ENCODE measurements at regions not wholly inside any gene's neighbourhood (a gene's known extent, or its start where the extent isn't known, plus 50 kb on each side); places are given as distances from the start of the nearest gene placed in this dataset.
"Not testable (repeated sequence)": the region's sequence is repeated elsewhere in the genome, so short reads cannot be mapped to it uniquely, and the experiment has no call there.

- H3K9ac ChIP-seq (ENCODE audit: low read depth in 1 of 2, low read length in 2 of 2) = no peak overlapping the region
- H3K27ac ChIP-seq (ENCODE audit: low read depth, low read length) = no peak overlapping the region
- no peaks in the 10 kb centered on the region for H3K36me3 ChIP-seq (ENCODE audit: control insufficient read depth in 1 of 2, insufficient read depth in 2 of 2, low read length in 2 of 2)
- H3K9me3 ChIP-seq (ENCODE audit: control insufficient read depth in 1 of 2, low read length in 2 of 2) = no peaks in the 10 kb centered on the region
- no peaks in the 10 kb centered on the region for H3K4me1 ChIP-seq (ENCODE audit: control insufficient read depth in 1 of 2, insufficient read depth in 2 of 2, low read length in 2 of 2)
- H3K27me3 ChIP-seq (ENCODE audit: control insufficient read depth in 1 of 2, insufficient read depth in 2 of 2, low read length in 2 of 2) = no peaks in the 10 kb centered on the region
- no peak overlapping the region for H3K4me3 ChIP-seq (ENCODE audit: low read depth in 1 of 2, low read length in 2 of 2)
These were observed 83.9 kb upstream of the LRPPRC start for GRCh38 chr2:44079686-44080085.

- no peak overlapping the region for H3K9ac ChIP-seq (ENCODE audit: low read depth in 1 of 2, low read length in 2 of 2)
- no peaks in the 10 kb centered on the region for H3K36me3 ChIP-seq (ENCODE audit: control insufficient read depth in 1 of 2, insufficient read depth in 2 of 2, low read length in 2 of 2)
- H3K4me1 ChIP-seq (ENCODE audit: control insufficient read depth in 1 of 2, insufficient read depth in 2 of 2, low read length in 2 of 2) = peaks cover 0 to 6% of the 10 kb centered on the region in 2 donors
- no peaks in the 10 kb centered on the region for H3K27me3 ChIP-seq (ENCODE audit: control insufficient read depth in 1 of 2, insufficient read depth in 2 of 2, low read length in 2 of 2)
- H3K9me3 ChIP-seq (ENCODE audit: control insufficient read depth in 1 of 2, low read length in 2 of 2) = no peaks in the 10 kb centered on the region
- no peak overlapping the region for H3K27ac ChIP-seq (ENCODE audit: low read depth, low read length)
- no peak overlapping the region for H3K4me3 ChIP-seq (ENCODE audit: low read depth in 1 of 2, low read length in 2 of 2)
These were observed 85.6 kb upstream of the PPM1B start for GRCh38 chr2:44083054-44083453.

GRCh38 chr2:44084850-44085249, 83.8 kb upstream of the PPM1B start:
- H3K4me1 ChIP-seq (ENCODE audit: control insufficient read depth in 1 of 2, insufficient read depth in 2 of 2, low read length in 2 of 2) = peaks cover 0 to 6% of the 10 kb centered on the region in 2 donors
- no peaks in the 10 kb centered on the region for H3K27me3 ChIP-seq (ENCODE audit: control insufficient read depth in 1 of 2, insufficient read depth in 2 of 2, low read length in 2 of 2)
- no peaks in the 10 kb centered on the region for H3K36me3 ChIP-seq (ENCODE audit: control insufficient read depth in 1 of 2, insufficient read depth in 2 of 2, low read length in 2 of 2)
- H3K9me3 ChIP-seq (ENCODE audit: control insufficient read depth in 1 of 2, low read length in 2 of 2) = no peaks in the 10 kb centered on the region
- no peak overlapping the region for H3K27ac ChIP-seq (ENCODE audit: low read depth, low read length)
- H3K9ac ChIP-seq (ENCODE audit: low read depth in 1 of 2, low read length in 2 of 2) = no peak overlapping the region
- H3K4me3 ChIP-seq (ENCODE audit: low read depth in 1 of 2, low read length in 2 of 2) = no peak overlapping the region

- Histone ChIP-seq H3K27me3 (ENCODE audit: control insufficient read depth in 1 of 2, insufficient read depth in 2 of 2, low read length in 2 of 2) (no peaks in the 10 kb centered on the region), H3K27ac (ENCODE audit: low read depth, low read length) (no peak overlapping the region), H3K4me1 (ENCODE audit: control insufficient read depth in 1 of 2, insufficient read depth in 2 of 2, low read length in 2 of 2) (peaks cover 0 to 6% of the 10 kb centered on the region in 2 donors), H3K9ac (ENCODE audit: low read depth in 1 of 2, low read length in 2 of 2) (peak overlapping the region in 1 of 2 donors; percentile 42), H3K36me3 (ENCODE audit: control insufficient read depth in 1 of 2, insufficient read depth in 2 of 2, low read length in 2 of 2) (no peaks in the 10 kb centered on the region), H3K9me3 (ENCODE audit: control insufficient read depth in 1 of 2, low read length in 2 of 2) (no peaks in the 10 kb centered on the region), H3K4me3 (ENCODE audit: low read depth in 1 of 2, low read length in 2 of 2) (peak overlapping the region in 1 of 2 donors; percentile 70)
These were observed 82.0 kb upstream of the PPM1B start for GRCh38 chr2:44086629-44087028.

- H3K27ac ChIP-seq (ENCODE audit: low read depth, low read length) = no peak overlapping the region
- H3K9me3 ChIP-seq (ENCODE audit: control insufficient read depth in 1 of 2, low read length in 2 of 2) = no peaks in the 10 kb centered on the region
These were observed 81.5 kb upstream of the PPM1B start for GRCh38 chr2:44087036-44087713.

GRCh38 chr2:44087714-44088092, 81.0 kb upstream of the PPM1B start:
- Histone ChIP-seq H3K27me3 (ENCODE audit: control insufficient read depth in 1 of 2, insufficient read depth in 2 of 2, low read length in 2 of 2) (no peaks in the 10 kb centered on the region), H3K4me3 (ENCODE audit: low read depth in 1 of 2, low read length in 2 of 2) (peak overlapping the region; percentile 70 to 79), H3K36me3 (ENCODE audit: control insufficient read depth in 1 of 2, insufficient read depth in 2 of 2, low read length in 2 of 2) (no peaks in the 10 kb centered on the region), H3K27ac (ENCODE audit: low read depth, low read length) (no peak overlapping the region), H3K9me3 (ENCODE audit: control insufficient read depth in 1 of 2, low read length in 2 of 2) (no peaks in the 10 kb centered on the region), H3K9ac (ENCODE audit: low read depth in 1 of 2, low read length in 2 of 2) (peak overlapping the region; percentile 42 to 56), H3K4me1 (ENCODE audit: control insufficient read depth in 1 of 2, insufficient read depth in 2 of 2, low read length in 2 of 2) (peaks cover 0 to 6% of the 10 kb centered on the region in 2 donors)

More at GRCh38 chr2:44087036-44087713, 81.5 kb upstream of the PPM1B start:
- Histone ChIP-seq H3K27me3 (ENCODE audit: control insufficient read depth in 1 of 2, insufficient read depth in 2 of 2, low read length in 2 of 2) (no peaks in the 10 kb centered on the region), H3K9ac (ENCODE audit: low read depth in 1 of 2, low read length in 2 of 2) (peak overlapping the region; percentile 42 to 56), H3K36me3 (ENCODE audit: control insufficient read depth in 1 of 2, insufficient read depth in 2 of 2, low read length in 2 of 2) (no peaks in the 10 kb centered on the region), H3K4me1 (ENCODE audit: control insufficient read depth in 1 of 2, insufficient read depth in 2 of 2, low read length in 2 of 2) (peaks cover 0 to 6% of the 10 kb centered on the region in 2 donors), H3K4me3 (ENCODE audit: low read depth in 1 of 2, low read length in 2 of 2) (peak overlapping the region; percentile 70 to 79)

- H3K9me3 ChIP-seq (ENCODE audit: control insufficient read depth in 1 of 2, low read length in 2 of 2); H3K27ac ChIP-seq (ENCODE audit: low read depth, low read length); H3K4me3 ChIP-seq (ENCODE audit: low read depth in 1 of 2, low read length in 2 of 2); H3K27me3 ChIP-seq (ENCODE audit: control insufficient read depth in 1 of 2, insufficient read depth in 2 of 2, low read length in 2 of 2); H3K4me1 ChIP-seq (ENCODE audit: control insufficient read depth in 1 of 2, insufficient read depth in 2 of 2, low read length in 2 of 2); H3K9ac ChIP-seq (ENCODE audit: low read depth in 1 of 2, low read length in 2 of 2); H3K36me3 ChIP-seq (ENCODE audit: control insufficient read depth in 1 of 2, insufficient read depth in 2 of 2, low read length in 2 of 2): not testable (repeated sequence)
These were observed 76.2 kb upstream of the PPM1B start for GRCh38 chr2:44092519-44092918.

- no peak overlapping the region for H3K9ac ChIP-seq (ENCODE audit: low read depth in 1 of 2, low read length in 2 of 2)
- no peaks in the 10 kb centered on the region for H3K27me3 ChIP-seq (ENCODE audit: control insufficient read depth in 1 of 2, insufficient read depth in 2 of 2, low read length in 2 of 2)
- no peak overlapping the region for H3K27ac ChIP-seq (ENCODE audit: low read depth, low read length)
These were observed 74.7 kb upstream of the PPM1B start for GRCh38 chr2:44093970-44094369.

GRCh38 chr2:44097322-44097907, 71.3 kb upstream of the PPM1B start:
- Histone ChIP-seq H3K9me3 (ENCODE audit: control insufficient read depth in 1 of 2, low read length in 2 of 2) (no peaks in the 10 kb centered on the region), H3K36me3 (ENCODE audit: control insufficient read depth in 1 of 2, insufficient read depth in 2 of 2, low read length in 2 of 2) (no peaks in the 10 kb centered on the region), H3K4me1 (ENCODE audit: control insufficient read depth in 1 of 2, insufficient read depth in 2 of 2, low read length in 2 of 2) (peaks cover 0 to 7% of the 10 kb centered on the region in 2 donors), H3K9ac (ENCODE audit: low read depth in 1 of 2, low read length in 2 of 2) (no peak overlapping the region), H3K4me3 (ENCODE audit: low read depth in 1 of 2, low read length in 2 of 2) (no peak overlapping the region), H3K27ac (ENCODE audit: low read depth, low read length) (no peak overlapping the region), H3K27me3 (ENCODE audit: control insufficient read depth in 1 of 2, insufficient read depth in 2 of 2, low read length in 2 of 2) (no peaks in the 10 kb centered on the region)

More at GRCh38 chr2:44093970-44094369, 74.7 kb upstream of the PPM1B start:
- Histone ChIP-seq H3K4me3 (ENCODE audit: low read depth in 1 of 2, low read length in 2 of 2) (no peak overlapping the region), H3K36me3 (ENCODE audit: control insufficient read depth in 1 of 2, insufficient read depth in 2 of 2, low read length in 2 of 2) (no peaks in the 10 kb centered on the region), H3K9me3 (ENCODE audit: control insufficient read depth in 1 of 2, low read length in 2 of 2) (no peaks in the 10 kb centered on the region), H3K4me1 (ENCODE audit: control insufficient read depth in 1 of 2, insufficient read depth in 2 of 2, low read length in 2 of 2) (no peaks in the 10 kb centered on the region)

GRCh38 chr2:44098050-44098449, 70.6 kb upstream of the PPM1B start:
- Histone ChIP-seq H3K27me3 (ENCODE audit: control insufficient read depth in 1 of 2, insufficient read depth in 2 of 2, low read length in 2 of 2) (no peaks in the 10 kb centered on the region), H3K36me3 (ENCODE audit: control insufficient read depth in 1 of 2, insufficient read depth in 2 of 2, low read length in 2 of 2) (no peaks in the 10 kb centered on the region), H3K9ac (ENCODE audit: low read depth in 1 of 2, low read length in 2 of 2) (no peak overlapping the region), H3K27ac (ENCODE audit: low read depth, low read length) (no peak overlapping the region), H3K9me3 (ENCODE audit: control insufficient read depth in 1 of 2, low read length in 2 of 2) (no peaks in the 10 kb centered on the region), H3K4me3 (ENCODE audit: low read depth in 1 of 2, low read length in 2 of 2) (no peak overlapping the region), H3K4me1 (ENCODE audit: control insufficient read depth in 1 of 2, insufficient read depth in 2 of 2, low read length in 2 of 2) (peaks cover 0 to 7% of the 10 kb centered on the region in 2 donors)

Measured in duodenal mucosa (tissue), 2 donors.